Activated CD4-positive, alpha-beta memory T cell treated with anti-CD3 and anti-CD28 coated beads, Interleukin-2, amount 10 ng/mL, durations not matched to agents 7 days and 5 days (primary cell): ENCODE measurements at regions not wholly inside any gene's neighbourhood (a gene's known extent, or its start where the extent isn't known, plus 50 kb on each side); places are given as distances from the start of the nearest gene placed in this dataset.

Source experiments
- CTCF ChIA-PET: fragments of 350-600 bp; sonication (Branson Sonifier 250); formaldehyde crosslinking; loops from one replicate; lab custom pipeline; 2021; ENCODE audit warnings: antibody characterized with exemption, inconsistent platforms; lab: Charles Lee
- POLR2A ChIA-PET: fragments of 350-600 bp; sonication (Branson Sonifier 250); formaldehyde crosslinking; loops from one replicate; lab custom pipeline; 2021; ENCODE audit warnings: antibody characterized with exemption; lab: Charles Lee
- DNase-seq: peaks from one replicate; pipeline ENCODE4 v3.0.0-alpha.2; 2020
- H3K27ac Mint-ChIP-seq: one replicate; pipeline ENCODE4 v1.8.0; 2021; ENCODE audit warnings: mild to moderate bottlenecking, mixed read lengths
- H3K27me3 Mint-ChIP-seq: one replicate; pipeline ENCODE4 v1.8.0; 2021; ENCODE audit warnings: mixed read lengths
- H3K36me3 Mint-ChIP-seq: one replicate; pipeline ENCODE4 v1.8.0; 2021; ENCODE audit warnings: low read depth, mixed read lengths
- H3K4me1 Mint-ChIP-seq: one replicate; pipeline ENCODE4 v1.8.0; 2021; ENCODE audit warnings: mixed read lengths
- H3K4me3 Mint-ChIP-seq: one replicate; pipeline ENCODE4 v1.8.0; 2021; ENCODE audit warnings: mild to moderate bottlenecking, mixed read lengths
- H3K9me3 Mint-ChIP-seq: one replicate; pipeline ENCODE4 v1.8.0; 2021; ENCODE audit warnings: mixed read lengths

GRCh38 chr4:15130441-15130840, 128.2 kb downstream of the CPEB2 start:
- no peak for DNase-seq
- Mint-ChIP-seq H3K4me3 (no peak overlapping the region), H3K4me1 (no peaks in the 10 kb centered on the region), H3K27ac (no peak overlapping the region), H3K9me3 (no peaks in the 10 kb centered on the region), H3K27me3 (peaks cover 4% of the 10 kb centered on the region), H3K36me3 (no peaks in the 10 kb centered on the region)
- ChIA-PET POLR2A (no interaction called here), CTCF (no interaction called here)

- ChIA-PET POLR2A (no interaction called here), CTCF (no interaction called here)
- no peaks in the 10 kb centered on the region for H3K4me1 Mint-ChIP-seq
- DNase-seq, result no peak
- peaks cover under 1% of the 10 kb centered on the region for H3K9me3 Mint-ChIP-seq
- H3K27ac Mint-ChIP-seq, result no peak overlapping the region
- no peak overlapping the region for H3K4me3 Mint-ChIP-seq
- peaks cover 2% of the 10 kb centered on the region for H3K27me3 Mint-ChIP-seq
- no peaks in the 10 kb centered on the region for H3K36me3 Mint-ChIP-seq
Observed at GRCh38 chr4:15131551-15131950, 129.3 kb downstream of the CPEB2 start.

- Mint-ChIP-seq H3K9me3 (peaks cover 5% of the 10 kb centered on the region), H3K27me3 (peaks cover 2% of the 10 kb centered on the region), H3K27ac (no peak overlapping the region), H3K36me3 (no peaks in the 10 kb centered on the region), H3K4me1 (no peaks in the 10 kb centered on the region), H3K4me3 (no peak overlapping the region)
- no peak for DNase-seq
- POLR2A ChIA-PET, result no interaction called here
- CTCF ChIA-PET, result no interaction called here
Observed at GRCh38 chr4:15132739-15133138, 130.5 kb downstream of the CPEB2 start.

- Mint-ChIP-seq H3K4me1 (no peaks in the 10 kb centered on the region), H3K9me3 (peaks cover 5% of the 10 kb centered on the region), H3K27me3 (peaks cover 2% of the 10 kb centered on the region), H3K4me3 (no peak overlapping the region), H3K27ac (no peak overlapping the region), H3K36me3 (no peaks in the 10 kb centered on the region)
- ChIA-PET POLR2A (no interaction called here), CTCF (no interaction called here)
- DNase-seq, result no peak
Observed at GRCh38 chr4:15139599-15139998, 137.3 kb downstream of the CPEB2 start.

GRCh38 chr4:15142201-15142600, 139.9 kb downstream of the CPEB2 start:
- peaks cover 2% of the 10 kb centered on the region for H3K27me3 Mint-ChIP-seq
- H3K4me1 Mint-ChIP-seq, result no peaks in the 10 kb centered on the region
- H3K4me3 Mint-ChIP-seq, result no peak overlapping the region
- H3K27ac Mint-ChIP-seq, result no peak overlapping the region
- ChIA-PET POLR2A (no interaction called here), CTCF (no interaction called here)
- H3K9me3 Mint-ChIP-seq, result no peaks in the 10 kb centered on the region
- no peaks in the 10 kb centered on the region for H3K36me3 Mint-ChIP-seq
- no peak for DNase-seq

GRCh38 chr4:15143551-15143950, 141.3 kb downstream of the CPEB2 start:
- Mint-ChIP-seq H3K36me3 (no peaks in the 10 kb centered on the region), H3K4me3 (no peak overlapping the region), H3K4me1 (no peaks in the 10 kb centered on the region), H3K9me3 (no peaks in the 10 kb centered on the region), H3K27me3 (peaks cover 2% of the 10 kb centered on the region), H3K27ac (no peak overlapping the region)
- DNase-seq, result no peak
- ChIA-PET POLR2A (no interaction called here), CTCF (no interaction called here)

GRCh38 chr4:15144249-15144966, 142.1 kb downstream of the CPEB2 start:
- Mint-ChIP-seq H3K36me3 (no peaks in the 10 kb centered on the region), H3K27ac (no peak overlapping the region), H3K9me3 (no peaks in the 10 kb centered on the region), H3K4me1 (peaks cover 1% of the 10 kb centered on the region), H3K27me3 (peaks cover 2% of the 10 kb centered on the region), H3K4me3 (no peak overlapping the region)
- ChIA-PET POLR2A (no interaction called here), CTCF (no interaction called here)
- DNase-seq, result no peak

- Mint-ChIP-seq H3K4me1 (peaks cover 2% of the 10 kb centered on the region), H3K4me3 (no peak overlapping the region)
- POLR2A ChIA-PET, result no interaction called here
Observed at GRCh38 chr4:15144967-15145295, 142.7 kb downstream of the CPEB2 start.

GRCh38 chr4:15145709-15146108, 143.4 kb downstream of the CPEB2 start:
- Mint-ChIP-seq H3K36me3 (no peaks in the 10 kb centered on the region), H3K27me3 (peaks cover 2% of the 10 kb centered on the region), H3K9me3 (no peaks in the 10 kb centered on the region), H3K4me3 (no peak overlapping the region), H3K27ac (no peak overlapping the region), H3K4me1 (peaks cover 2% of the 10 kb centered on the region)
- CTCF ChIA-PET, result no interaction called here
- no peak for DNase-seq
- POLR2A ChIA-PET, result no interaction called here

More at GRCh38 chr4:15144967-15145295, 142.7 kb downstream of the CPEB2 start:
- H3K27me3 Mint-ChIP-seq, result peaks cover 2% of the 10 kb centered on the region
- CTCF ChIA-PET, result no interaction called here
- no peaks in the 10 kb centered on the region for H3K36me3 Mint-ChIP-seq
- no peak for DNase-seq
- H3K9me3 Mint-ChIP-seq, result no peaks in the 10 kb centered on the region
- no peak overlapping the region for H3K27ac Mint-ChIP-seq

GRCh38 chr4:15147714-15148113, 145.4 kb downstream of the CPEB2 start:
- Mint-ChIP-seq H3K4me1 (peaks cover 2% of the 10 kb centered on the region), H3K9me3 (no peaks in the 10 kb centered on the region), H3K27ac (no peak overlapping the region), H3K36me3 (no peaks in the 10 kb centered on the region), H3K4me3 (no peak overlapping the region), H3K27me3 (peaks cover 2% of the 10 kb centered on the region)
- ChIA-PET POLR2A (no interaction called here), CTCF (no interaction called here)
- DNase-seq, result no peak

- no peaks in the 10 kb centered on the region for H3K9me3 Mint-ChIP-seq
- H3K27me3 Mint-ChIP-seq, result peaks cover 2% of the 10 kb centered on the region
- POLR2A ChIA-PET, result no interaction called here
- H3K36me3 Mint-ChIP-seq, result no peaks in the 10 kb centered on the region
- CTCF ChIA-PET, result no interaction called here
- no peak for DNase-seq
- H3K4me1 Mint-ChIP-seq, result peaks cover 2% of the 10 kb centered on the region
- no peak overlapping the region for H3K4me3 Mint-ChIP-seq
- H3K27ac Mint-ChIP-seq, result no peak overlapping the region
Observed at GRCh38 chr4:15148199-15148598, 145.9 kb downstream of the CPEB2 start.

- no peaks in the 10 kb centered on the region for H3K27me3 Mint-ChIP-seq
- no peaks in the 10 kb centered on the region for H3K36me3 Mint-ChIP-seq
Observed at GRCh38 chr4:15148691-15149090, 146.4 kb downstream of the CPEB2 start.

GRCh38 chr4:15149234-15149838, 147.1 kb downstream of the CPEB2 start:
- Mint-ChIP-seq H3K4me3 (no peak overlapping the region), H3K36me3 (no peaks in the 10 kb centered on the region), H3K27ac (no peak overlapping the region), H3K4me1 (peaks cover 2% of the 10 kb centered on the region), H3K27me3 (no peaks in the 10 kb centered on the region), H3K9me3 (no peaks in the 10 kb centered on the region)
- ChIA-PET POLR2A (no interaction called here), CTCF (no interaction called here)
- DNase-seq, result no peak

More at GRCh38 chr4:15148691-15149090, 146.4 kb downstream of the CPEB2 start:
- Mint-ChIP-seq H3K4me3 (no peak overlapping the region), H3K4me1 (peaks cover 2% of the 10 kb centered on the region), H3K27ac (no peak overlapping the region), H3K9me3 (no peaks in the 10 kb centered on the region)
- ChIA-PET CTCF (no interaction called here), POLR2A (no interaction called here)
- no peak for DNase-seq
